HCT116 (cell line): ENCODE measurements at regions not wholly inside any gene's neighbourhood (a gene's known extent, or its start where the extent isn't known, plus 50 kb on each side); places are given as distances from the start of the nearest gene placed in this dataset.

Source experiments
- CEBPB ChIP-seq: IDR thresholded peaks from 2 replicates; pipeline ENCODE4 v1.6.1; 2012; ENCODE audit warnings: low read depth
- EZH2 ChIP-seq: fragments of 200-600 bp; sonication (generic); IDR thresholded peaks from 2 replicates; pipeline ENCODE4 v1.6.1; 2017; ENCODE audit warnings: antibody characterized with exemption, mixed run types
- POLR2A ChIP-seq: IDR thresholded peaks from 2 replicates; pipeline ENCODE4 v1.7.0; 2011; ENCODE audit warnings: borderline replicate concordance; ENCODE audit not compliant: insufficient read depth, insufficient read length; ENCODE audit errors: extremely low read depth
- POLR2AphosphoS5 ChIP-seq: IDR thresholded peaks from 2 replicates; pipeline ENCODE4 v1.6.1; 2011; ENCODE audit warnings: mild to moderate bottlenecking, low read depth, low read length, moderate library complexity
- SIN3A ChIP-seq: IDR thresholded peaks from 2 replicates; pipeline ENCODE4 v1.6.1; 2012; ENCODE audit warnings: low read depth
- YY1 ChIP-seq: IDR thresholded peaks from 2 replicates; pipeline ENCODE4 v1.6.1; 2011; ENCODE audit warnings: low read length, low read depth, moderate library complexity, mild to moderate bottlenecking; ENCODE audit not compliant: insufficient replicate concordance; ENCODE audit errors: extremely low read depth
- ZNF274 ChIP-seq: fragments of 200-500 bp; sonication (Bioruptor generic); IDR thresholded peaks from 2 replicates; pipeline ENCODE4 v1.6.1; 2014; ENCODE audit warnings: mild to moderate bottlenecking, low read depth, low read length, inconsistent platforms
- TF ChIP-seq, protein P1 (sequence below), 3 experiments: fragments of 200-600 bp in 1 of 3; sonication (generic) in 1 of 3; IDR thresholded peaks in 2 of 3; conservative IDR thresholded peaks in 1 of 3; 2 replicates each; pipeline ENCODE4 v1.5.1; 2012 to 2017; ENCODE audit warnings: low read depth in 2 of 3, low read length in 2 of 3, antibody characterized with exemption in 1 of 3, borderline replicate concordance in 1 of 3, control low read depth in 1 of 3, mild to moderate bottlenecking in 1 of 3, mixed read lengths in 1 of 3, mixed run types in 1 of 3, moderate library complexity in 1 of 3; ENCODE audit not compliant: insufficient read depth in 1 of 3

- TF ChIP-seq POLR2AphosphoS5: no peak
- no peak for TF ChIP-seq YY1
- no peak for TF ChIP-seq EZH2
- TF ChIP-seq, protein P1, sequence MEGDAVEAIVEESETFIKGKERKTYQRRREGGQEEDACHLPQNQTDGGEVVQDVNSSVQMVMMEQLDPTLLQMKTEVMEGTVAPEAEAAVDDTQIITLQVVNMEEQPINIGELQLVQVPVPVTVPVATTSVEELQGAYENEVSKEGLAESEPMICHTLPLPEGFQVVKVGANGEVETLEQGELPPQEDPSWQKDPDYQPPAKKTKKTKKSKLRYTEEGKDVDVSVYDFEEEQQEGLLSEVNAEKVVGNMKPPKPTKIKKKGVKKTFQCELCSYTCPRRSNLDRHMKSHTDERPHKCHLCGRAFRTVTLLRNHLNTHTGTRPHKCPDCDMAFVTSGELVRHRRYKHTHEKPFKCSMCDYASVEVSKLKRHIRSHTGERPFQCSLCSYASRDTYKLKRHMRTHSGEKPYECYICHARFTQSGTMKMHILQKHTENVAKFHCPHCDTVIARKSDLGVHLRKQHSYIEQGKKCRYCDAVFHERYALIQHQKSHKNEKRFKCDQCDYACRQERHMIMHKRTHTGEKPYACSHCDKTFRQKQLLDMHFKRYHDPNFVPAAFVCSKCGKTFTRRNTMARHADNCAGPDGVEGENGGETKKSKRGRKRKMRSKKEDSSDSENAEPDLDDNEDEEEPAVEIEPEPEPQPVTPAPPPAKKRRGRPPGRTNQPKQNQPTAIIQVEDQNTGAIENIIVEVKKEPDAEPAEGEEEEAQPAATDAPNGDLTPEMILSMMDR (IDR thresholded peaks at IDR 0.05 in 2 of 3, conservative IDR thresholded peaks at IDR 0.05 in 1 of 3; ENCODE audit: borderline replicate concordance in 1 of 3, insufficient read depth in 1 of 3, low read depth in 2 of 3, low read length in 2 of 3): peak; percentile 70 to 84 (median 81)
- no peak for TF ChIP-seq SIN3A
- TF ChIP-seq ZNF274: no peak
- no peak for TF ChIP-seq CEBPB
- TF ChIP-seq POLR2A: no peak
Observed at GRCh38 chr5:15003511-15003920, 131.9 kb upstream of the ANKH start.
